ENCODE measurements at regions not wholly inside any gene's neighbourhood (a gene's known extent, or its start where the extent isn't known, plus 50 kb on each side); places are given as distances from the start of the nearest gene placed in this dataset.

GRCh38 chr1:239840336-239840735, 251.3 kb upstream of the FMN2 start:
- DNase-seq = no peak

DNA sequence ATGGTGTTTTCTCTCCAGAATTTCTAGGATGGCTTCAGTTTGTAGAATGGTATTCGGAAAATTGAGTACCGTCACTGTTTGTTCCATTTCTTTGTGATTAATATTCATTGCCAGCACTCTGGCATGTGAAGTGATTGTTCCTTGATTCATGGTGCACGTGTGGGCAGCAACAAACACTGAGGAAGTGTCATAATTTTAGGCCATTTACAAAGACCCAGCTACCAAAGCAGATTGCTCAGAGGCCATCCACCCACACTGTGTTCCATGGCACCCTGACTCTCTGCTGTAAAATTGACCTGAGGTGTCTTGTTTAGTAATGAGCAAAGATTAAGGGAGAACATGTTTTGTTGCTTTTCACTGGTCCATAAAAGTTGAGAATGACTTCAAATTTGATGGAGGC, 250.9 kb upstream of the FMN2 start:
- no peak for DNase-seq

GRCh38 chr1:239841631-239842030, 250.1 kb upstream of the FMN2 start:
- DNase-seq = no peak

GRCh38 chr1:239843541-239843940, 248.1 kb upstream of the FMN2 start:
- no peak for DNase-seq

DNA sequence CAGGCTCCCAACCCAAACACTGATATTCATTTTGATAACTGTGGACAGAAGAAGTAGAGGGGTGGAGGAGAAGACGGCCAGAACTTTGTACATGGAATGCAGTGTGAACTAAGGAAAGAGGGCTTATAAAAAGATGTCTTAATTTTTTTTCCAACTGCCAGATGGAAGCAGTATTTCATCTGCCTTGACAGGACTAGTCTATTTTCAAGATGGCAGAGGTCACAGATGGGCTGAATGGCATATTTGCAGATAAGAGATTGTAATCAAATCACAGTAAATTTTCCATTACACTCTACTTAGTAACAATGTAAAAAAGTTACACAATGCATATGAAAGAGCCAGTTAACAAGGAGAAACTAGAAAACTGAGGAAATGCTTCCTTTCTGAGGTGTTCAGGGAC, 246.8 kb upstream of the FMN2 start:
- no peak for DNase-seq

- DNase-seq = no peak
These were observed 236.8 kb upstream of the FMN2 start for GRCh38 chr1:239854922-239855321.

GRCh38 chr1:239856067-239856466, 235.6 kb upstream of the FMN2 start:
- no peak for DNase-seq

GRCh38 chr1:239856924-239857323, 234.8 kb upstream of the FMN2 start:
- no peak for DNase-seq

- no peak for DNase-seq
These were observed 233.6 kb upstream of the FMN2 start for GRCh38 chr1:239858057-239858456.

GRCh38 chr1:239858529-239858928, 233.2 kb upstream of the FMN2 start:
- no peak for DNase-seq

DNA sequence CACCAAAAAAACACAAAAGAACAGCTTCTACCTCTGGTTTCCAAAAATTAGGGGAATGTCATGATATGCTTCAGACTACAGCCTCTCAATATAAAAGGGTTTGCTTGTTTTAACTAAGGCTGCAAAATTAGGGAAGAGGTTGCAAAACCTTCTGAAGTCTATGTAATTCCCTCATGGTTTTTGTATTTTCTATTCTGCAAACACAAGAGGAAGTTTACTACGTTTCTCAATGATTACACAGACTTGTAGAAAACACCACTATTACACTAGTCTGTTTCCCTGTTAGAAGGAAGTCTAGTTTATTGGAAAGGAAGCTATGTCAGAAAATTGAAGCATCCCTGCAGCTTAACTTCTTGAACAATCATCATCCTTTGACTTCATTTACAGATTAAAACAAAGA, 229.7 kb upstream of the FMN2 start:
- DNase-seq = no peak

GRCh38 chr1:239868058-239868832, 223.4 kb upstream of the FMN2 start:
- DNase-seq = no peak

- no peak for DNase-seq
These were observed 221.5 kb upstream of the FMN2 start for GRCh38 chr1:239870194-239870593.

- DNase-seq = no peak
These were observed 219.1 kb upstream of the FMN2 start for GRCh38 chr1:239872626-239873025.

- DNase-seq = no peak
These were observed 216.9 kb upstream of the FMN2 start for GRCh38 chr1:239874831-239875230.

DNA sequence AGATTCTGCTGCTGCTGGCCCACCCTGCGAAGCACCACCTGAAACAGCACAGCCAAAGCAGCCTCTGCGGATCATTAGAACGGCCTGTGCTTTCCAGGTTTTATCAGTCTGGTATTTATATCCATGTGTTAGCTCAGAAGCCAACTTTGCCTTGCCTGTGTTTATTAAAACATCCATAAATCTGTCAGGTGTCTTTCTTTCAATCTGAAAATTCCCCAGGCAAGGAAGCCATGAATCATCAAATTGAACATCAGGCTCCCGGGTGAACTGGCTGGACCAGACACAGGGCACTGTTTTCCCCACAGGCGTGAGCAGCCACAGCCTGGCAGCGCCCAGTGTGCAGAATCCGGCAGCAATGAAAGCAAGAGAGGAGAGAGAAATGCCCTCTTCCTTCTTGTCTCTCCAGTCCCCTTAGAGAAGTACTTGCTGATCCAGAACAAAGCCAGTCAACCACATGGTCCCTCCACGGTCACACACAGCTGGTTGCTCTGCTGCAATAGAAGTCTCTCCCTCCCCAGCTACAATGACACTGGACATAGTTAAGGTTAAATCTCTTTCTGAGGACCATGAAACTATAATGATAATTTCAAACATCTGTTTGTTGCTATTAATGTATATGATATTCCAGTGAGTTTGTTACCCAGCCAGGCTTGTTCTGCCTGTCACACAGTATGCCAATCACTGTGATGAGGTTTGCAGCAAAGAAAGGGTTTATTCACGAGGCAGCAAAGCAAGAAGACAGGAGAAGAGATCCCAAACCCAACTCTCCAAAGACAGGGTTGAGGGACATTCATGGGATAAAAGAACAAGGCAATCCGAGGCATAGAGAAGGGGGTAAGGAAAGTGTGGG, 212.1 kb upstream of the FMN2 start:
- no peak for DNase-seq

- DNase-seq = no peak
These were observed 208.7 kb upstream of the FMN2 start for GRCh38 chr1:239882967-239883366.

DNA sequence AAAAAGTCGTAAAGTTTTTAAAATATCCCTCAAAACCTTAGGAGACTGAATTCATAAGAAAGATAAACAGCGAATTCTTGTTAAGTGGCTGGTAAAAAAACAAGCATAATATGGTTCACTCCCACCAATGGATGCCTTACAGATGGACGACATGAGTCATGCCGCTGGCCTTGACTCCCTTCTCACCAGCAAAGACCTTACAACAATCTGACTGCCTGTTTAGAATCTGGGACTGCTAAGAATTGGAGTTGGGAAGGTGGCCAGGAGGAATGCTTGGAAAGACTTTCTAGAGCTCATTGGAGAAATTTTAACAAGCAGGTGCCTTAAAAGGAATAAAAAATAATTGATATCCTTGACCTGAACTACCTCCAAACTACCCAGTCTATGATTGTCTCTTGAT, 206.9 kb upstream of the FMN2 start:
- DNase-seq = no peak

- no peak for DNase-seq
These were observed 205.4 kb upstream of the FMN2 start for GRCh38 chr1:239886266-239886665.

DNA sequence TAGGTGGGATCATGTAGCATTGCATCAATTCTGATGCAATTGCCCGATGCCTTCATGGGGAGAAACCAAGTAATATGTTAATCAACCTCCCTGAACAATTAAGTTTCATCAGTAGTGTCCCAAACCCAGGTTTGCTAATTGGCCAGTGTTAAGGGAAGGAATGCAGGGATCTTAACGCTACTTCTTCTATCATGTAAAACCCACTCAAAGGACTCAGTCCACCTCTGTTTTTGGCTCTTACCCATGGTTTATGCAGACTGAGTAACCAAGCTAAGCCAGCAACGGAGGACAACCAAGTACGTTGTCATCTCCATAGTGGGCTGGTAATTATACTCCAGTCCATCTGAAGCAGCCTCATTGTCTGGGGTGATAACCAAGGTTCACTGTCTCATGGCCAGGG, 203.0 kb upstream of the FMN2 start:
- DNase-seq = no peak

DNA sequence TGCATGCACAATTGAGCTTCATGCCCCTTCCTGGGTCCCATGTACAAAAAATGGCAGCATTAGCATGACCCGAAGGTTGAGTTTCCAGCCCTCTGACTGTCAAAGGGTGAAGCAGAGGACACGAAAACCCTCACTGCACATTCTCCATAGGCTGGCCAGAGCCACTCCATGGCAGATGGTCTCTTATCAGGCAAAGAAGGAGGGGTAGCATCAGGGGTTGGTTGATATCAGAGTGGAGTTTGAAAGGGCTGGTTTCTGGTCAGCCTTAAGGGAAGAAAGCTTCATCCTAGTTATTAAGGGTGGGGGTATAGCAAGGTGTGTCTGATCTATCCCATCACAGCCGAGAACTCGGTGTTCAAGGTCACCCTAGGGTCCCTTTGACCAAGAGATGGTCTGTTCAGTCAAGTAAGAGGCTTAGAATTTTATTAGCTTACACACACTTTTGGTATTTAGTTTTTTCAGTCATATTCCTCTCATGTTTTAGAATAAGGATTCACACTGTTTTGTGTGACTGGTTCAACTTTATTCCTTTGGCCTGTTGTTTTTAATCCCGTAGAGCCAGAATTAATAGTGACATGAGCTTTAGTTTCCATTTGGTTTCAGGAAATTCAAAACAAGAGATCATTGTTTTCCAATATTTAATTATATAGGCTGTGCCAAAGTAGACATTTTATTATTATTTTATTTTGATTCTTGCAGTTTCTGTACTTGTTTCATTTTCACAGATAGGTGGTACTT, 199.9 kb upstream of the FMN2 start:
- DNase-seq = no peak

- no peak for DNase-seq
These were observed 199.1 kb upstream of the FMN2 start for GRCh38 chr1:239892602-239893001.

DNA sequence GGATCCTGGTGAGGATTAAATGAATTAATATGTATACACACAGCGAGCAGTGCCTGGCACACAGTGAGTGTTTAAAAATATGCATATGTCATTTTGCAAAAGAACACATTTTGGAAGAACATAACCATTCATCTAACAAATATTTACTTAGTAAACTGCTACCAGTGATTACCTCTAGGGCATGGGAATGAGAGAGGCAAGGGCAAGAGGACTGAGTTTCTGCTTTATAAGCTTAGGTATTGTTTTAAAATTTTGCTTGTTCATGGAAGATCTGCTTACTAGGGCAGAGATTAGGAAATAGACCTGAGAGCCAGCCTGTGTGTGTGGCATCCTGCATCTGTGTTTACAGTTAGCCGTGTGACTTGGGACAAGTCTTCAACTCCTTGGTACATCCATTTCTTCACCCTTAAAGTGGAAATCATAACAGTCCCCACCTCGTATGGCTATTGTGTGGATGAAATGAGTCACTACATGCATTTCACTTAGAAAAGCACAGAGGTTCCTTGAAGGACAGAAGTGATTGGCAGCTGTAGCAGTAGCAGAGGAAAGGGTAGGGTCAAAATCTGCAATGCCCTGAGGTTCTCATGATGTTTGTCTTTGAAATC, 198.5 kb upstream of the FMN2 start:
- DNase-seq = peak in 1 of 5 donors; percentile 15

Measured in T-helper 1 cell (primary cell).